ENCODE measurements at regions not wholly inside any gene's neighbourhood (a gene's known extent, or its start where the extent isn't known, plus 50 kb on each side); places are given as distances from the start of the nearest gene placed in this dataset.

GRCh38 chr1:95766036-95766435, 532.0 kb downstream of the RWDD3 start:
- Histone ChIP-seq H3K4me3 (replicated peaks; ENCODE audit: insufficient read depth, low read length) (no peak overlapping the region), H3K27me3 (ENCODE audit: insufficient read depth, poor library complexity, severe bottlenecking) (no peaks in the 10 kb centered on the region), H3K27ac (replicated peaks) (no peak overlapping the region)
- no peak for DNase-seq (ENCODE audit: low read depth in 1 of 2, low spot score in 1 of 2)
- TF ChIP-seq REST (IDR thresholded peaks at IDR 0.05; ENCODE audit: insufficient replicate concordance, low read depth) (no peak), GABPA (IDR thresholded peaks at IDR 0.05; ENCODE audit: low read depth) (no peak), CTCF (IDR thresholded peaks at IDR 0.05; ENCODE audit: insufficient read depth, low read length) (no peak), SPI1 (IDR thresholded peaks at IDR 0.05; ENCODE audit: borderline replicate concordance, low read depth) (no peak), POLR2AphosphoS5 (IDR thresholded peaks at IDR 0.05; ENCODE audit: low read depth) (no peak)

GRCh38 chr1:95770581-95770980, 536.6 kb downstream of the RWDD3 start:
- Histone ChIP-seq H3K4me3 (replicated peaks; ENCODE audit: insufficient read depth, low read length) (no peak overlapping the region), H3K27me3 (ENCODE audit: insufficient read depth, poor library complexity, severe bottlenecking) (no peaks in the 10 kb centered on the region), H3K27ac (replicated peaks) (no peak overlapping the region)
- TF ChIP-seq GABPA (IDR thresholded peaks at IDR 0.05; ENCODE audit: low read depth) (no peak), SPI1 (IDR thresholded peaks at IDR 0.05; ENCODE audit: borderline replicate concordance, low read depth) (no peak), CTCF (IDR thresholded peaks at IDR 0.05; ENCODE audit: insufficient read depth, low read length) (no peak), POLR2AphosphoS5 (IDR thresholded peaks at IDR 0.05; ENCODE audit: low read depth) (no peak), REST (IDR thresholded peaks at IDR 0.05; ENCODE audit: insufficient replicate concordance, low read depth) (no peak)
- no peak for DNase-seq (ENCODE audit: low read depth in 1 of 2, low spot score in 1 of 2)

GRCh38 chr1:95778217-95778616, 544.2 kb downstream of the RWDD3 start:
- H3K27ac ChIP-seq (replicated peaks), result no peak overlapping the region
- TF ChIP-seq SPI1 (IDR thresholded peaks at IDR 0.05; ENCODE audit: borderline replicate concordance, low read depth), result no peak
- TF ChIP-seq GABPA (IDR thresholded peaks at IDR 0.05; ENCODE audit: low read depth), result no peak
- no peak for TF ChIP-seq CTCF (IDR thresholded peaks at IDR 0.05; ENCODE audit: insufficient read depth, low read length)
- no peak for TF ChIP-seq POLR2AphosphoS5 (IDR thresholded peaks at IDR 0.05; ENCODE audit: low read depth)
- no peak for TF ChIP-seq REST (IDR thresholded peaks at IDR 0.05; ENCODE audit: insufficient replicate concordance, low read depth)
- H3K4me3 ChIP-seq (replicated peaks; ENCODE audit: insufficient read depth, low read length), result no peak overlapping the region
- no peaks in the 10 kb centered on the region for H3K27me3 ChIP-seq (ENCODE audit: insufficient read depth, poor library complexity, severe bottlenecking)
- DNase-seq (ENCODE audit: low read depth in 1 of 2, low spot score in 1 of 2), result no peak
